NCI-H345 (cell line): ENCODE measurements at regions not wholly inside any gene's neighbourhood (a gene's known extent, or its start where the extent isn't known, plus 50 kb on each side); places are given as distances from the start of the nearest gene placed in this dataset.

ENCODE experiments used
- DNase-seq: peaks from one replicate; lab custom pipeline; 2025; lab: John Stamatoyannopoulos, UW

DNA sequence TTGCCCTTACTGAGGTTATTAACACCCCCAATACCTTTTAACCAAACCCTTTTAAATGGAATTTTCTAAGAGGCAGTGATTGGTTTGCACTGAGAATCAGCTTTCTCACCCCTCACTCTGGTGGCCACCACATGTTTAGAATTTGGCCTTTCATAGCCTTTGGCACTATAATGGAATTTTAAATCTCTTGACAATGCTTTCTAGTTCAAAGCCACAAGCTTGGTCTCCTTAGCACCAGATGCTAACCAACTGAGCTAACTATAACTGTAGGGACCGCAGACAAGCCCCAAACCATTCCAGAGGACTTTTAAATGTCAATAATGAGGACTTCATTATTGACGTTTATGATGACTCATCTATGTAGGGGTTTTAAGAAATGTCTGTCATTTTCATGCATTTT lies 238.7 kb upstream of the SNX7 start:
- DNase-seq = no peak

DNA sequence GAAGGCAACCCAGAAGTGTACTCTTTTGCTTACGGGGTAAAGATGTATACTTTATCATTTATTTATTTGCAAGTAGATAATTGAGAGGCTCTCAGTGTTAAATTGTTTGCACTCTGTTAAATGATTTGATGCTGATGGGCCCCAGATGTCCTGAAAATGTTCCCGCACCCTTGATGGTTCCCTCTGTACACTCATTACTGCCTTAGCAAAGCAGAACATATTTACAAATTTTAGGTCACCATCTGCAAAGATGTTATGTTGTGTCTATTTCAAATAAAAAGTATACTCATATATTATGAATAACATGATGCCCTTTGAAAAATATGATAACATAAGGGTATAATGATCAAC lies 240.5 kb upstream of the SNX7 start:
- DNase-seq = no peak

DNA sequence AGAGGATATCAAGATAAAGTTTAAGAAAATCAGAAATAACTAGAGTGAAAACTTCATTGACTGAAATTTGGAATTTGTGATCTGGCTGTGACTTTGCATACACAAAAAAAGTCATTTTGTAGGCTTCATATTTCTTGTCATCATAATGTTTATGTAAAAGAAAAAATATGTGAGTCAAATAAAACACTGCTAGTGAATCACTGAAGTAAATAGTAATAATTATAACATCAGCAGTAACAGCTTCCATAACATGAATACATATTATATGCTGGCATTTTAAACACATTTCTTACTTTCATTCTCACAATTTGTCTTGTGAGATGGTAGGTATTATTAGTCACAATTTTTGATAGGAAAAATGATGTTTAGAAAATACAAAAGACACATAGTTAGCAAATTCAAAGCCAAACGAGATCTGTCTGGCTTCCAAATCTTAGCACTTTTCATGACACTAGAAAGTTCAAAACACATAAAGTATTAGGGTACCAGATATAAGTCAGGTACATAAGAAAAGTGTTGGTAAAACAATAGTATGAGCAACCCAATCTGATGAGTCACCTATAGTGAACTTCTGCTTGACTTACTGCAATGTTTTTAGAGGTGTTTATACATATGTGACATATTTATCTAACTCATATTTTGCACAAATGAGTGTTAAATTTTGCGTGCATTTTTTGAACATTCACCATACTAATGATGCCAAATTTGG lies 241.0 kb upstream of the SNX7 start:
- DNase-seq = no peak

DNA sequence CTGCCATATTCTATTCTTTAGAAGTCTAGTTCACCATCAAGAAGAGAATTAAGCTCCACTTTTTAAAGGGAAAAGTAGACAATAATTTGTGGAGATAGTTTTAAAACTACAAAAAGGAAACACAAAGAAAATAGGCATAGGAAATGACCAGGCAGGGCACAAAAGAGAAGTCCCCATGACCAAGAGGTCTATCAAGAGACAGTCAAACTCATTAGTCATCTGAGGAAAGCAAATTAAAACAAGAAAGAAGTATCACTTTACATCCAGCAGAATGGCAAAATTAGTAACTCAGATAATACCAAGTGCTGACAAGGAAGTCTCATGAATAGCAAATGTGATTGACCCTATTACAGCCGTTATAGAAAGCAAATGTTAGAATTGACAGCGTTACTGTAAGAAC lies 243.7 kb upstream of the SNX7 start:
- DNase-seq = no peak

DNA sequence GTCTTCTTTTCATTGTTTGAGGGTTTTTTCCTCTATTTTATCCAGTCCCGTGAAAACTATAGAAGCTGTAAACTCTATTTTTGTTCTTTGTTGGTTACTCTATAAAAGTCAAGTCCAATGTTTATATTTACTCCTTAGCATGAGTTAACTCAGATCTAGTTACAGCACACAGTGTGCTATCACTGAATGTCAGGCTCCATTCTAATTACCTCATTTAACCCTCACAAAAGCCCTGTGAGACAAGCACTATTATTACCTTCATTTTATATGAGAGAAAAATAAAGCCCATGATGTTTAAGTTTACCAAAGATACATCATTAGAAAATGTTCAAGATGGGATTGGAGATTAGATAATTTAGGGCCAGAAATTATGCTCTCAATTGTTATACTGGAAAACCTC lies 251.4 kb upstream of the SNX7 start:
- no peak for DNase-seq

DNA sequence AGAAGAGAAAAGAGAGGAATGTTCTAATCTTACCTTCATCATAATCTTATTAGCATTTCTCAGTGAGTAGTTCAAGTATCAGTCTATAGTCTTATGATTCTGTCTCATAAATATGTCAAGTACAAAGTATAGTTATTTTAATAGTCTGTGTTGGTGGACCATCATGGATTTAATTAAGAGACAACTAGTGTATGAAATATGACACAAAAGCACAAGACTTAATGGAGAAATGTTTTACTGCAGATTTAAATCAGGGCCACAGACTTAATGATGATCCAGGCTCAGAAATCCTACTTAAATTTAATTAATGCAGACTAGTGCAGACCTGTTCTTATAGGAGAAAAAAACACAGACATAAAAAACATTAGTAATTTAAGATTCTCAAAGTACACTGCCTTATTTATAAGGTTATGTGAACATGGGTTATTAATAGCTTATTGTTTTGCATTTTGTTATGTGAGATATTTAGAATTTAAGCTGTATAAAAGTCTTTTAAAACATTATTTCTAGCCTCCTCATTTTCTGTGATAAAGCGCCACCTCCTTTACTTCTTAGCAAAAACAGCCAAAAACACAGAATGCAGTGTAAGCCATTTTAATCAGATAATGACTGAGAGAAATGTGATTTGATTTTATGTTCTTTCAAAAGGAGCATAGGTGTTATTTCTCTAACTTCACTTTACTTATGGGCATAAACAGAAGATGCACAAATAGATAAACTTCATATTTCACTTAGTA lies 255.0 kb upstream of the SNX7 start:
- DNase-seq = no peak

DNA sequence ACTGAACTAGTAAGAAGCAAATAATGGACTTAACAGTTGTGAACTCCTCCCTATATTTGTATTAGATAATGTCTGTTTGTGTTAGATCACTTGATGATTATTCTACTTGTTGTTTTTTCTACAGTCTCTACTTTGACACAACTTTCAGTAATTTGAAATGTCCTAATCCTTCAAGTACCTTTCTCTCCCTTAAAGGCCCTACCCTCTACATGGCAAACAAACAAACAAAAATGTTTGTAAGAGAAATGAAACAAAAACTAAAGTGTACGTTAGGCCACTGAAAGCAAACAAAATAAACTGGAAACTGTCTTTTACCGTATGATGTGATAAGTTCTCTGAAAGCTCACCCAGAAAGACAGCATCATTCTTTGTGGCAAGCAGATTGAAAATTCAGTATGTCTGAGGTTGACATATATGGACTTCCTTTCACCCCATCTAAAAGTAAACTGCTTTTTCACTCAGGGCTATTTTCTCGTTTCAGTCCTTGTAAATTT lies 255.9 kb upstream of the SNX7 start:
- DNase-seq = no peak

DNA sequence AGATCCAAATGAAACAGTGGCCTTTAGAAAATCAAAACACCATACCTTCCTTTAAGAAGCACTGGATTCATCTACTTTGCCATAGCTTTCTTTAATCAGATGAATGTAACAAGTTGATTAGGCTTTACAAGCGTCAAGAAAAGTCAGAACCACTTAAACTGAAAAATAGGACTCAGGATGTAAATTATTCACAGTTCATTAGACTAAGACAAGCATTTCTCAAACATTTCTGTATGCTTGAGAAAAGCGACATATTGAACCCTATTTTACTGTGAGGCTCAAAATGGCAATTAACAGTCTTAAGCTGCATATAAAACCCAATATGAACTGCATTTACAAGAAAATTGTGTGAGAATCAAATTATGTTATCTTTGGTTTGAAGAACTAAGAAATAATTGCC lies 256.7 kb upstream of the SNX7 start:
- DNase-seq = no peak

DNA sequence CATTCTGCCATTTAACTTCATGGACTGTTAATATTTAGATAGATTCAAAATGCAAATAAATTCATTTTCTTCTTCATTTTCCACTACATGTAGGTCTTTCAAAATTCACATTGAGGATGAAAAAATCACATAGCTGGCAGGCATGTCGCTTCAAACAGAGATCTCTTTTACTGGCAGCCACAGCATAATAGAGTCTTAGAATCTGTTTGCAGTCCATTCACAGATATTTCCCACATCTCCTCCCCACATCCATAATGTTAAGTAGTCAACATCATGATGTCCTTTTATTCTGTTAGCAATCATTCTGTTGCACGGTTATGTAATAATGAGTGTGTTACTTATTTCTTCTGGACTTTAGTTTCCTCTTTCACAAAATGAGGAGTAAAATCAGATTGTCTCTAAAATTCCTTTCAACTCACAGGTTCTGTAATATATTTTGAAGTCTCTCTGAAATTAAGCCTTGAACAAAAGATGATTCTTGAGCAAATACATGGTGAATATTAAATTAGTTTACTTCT lies 257.5 kb upstream of the SNX7 start:
- no peak for DNase-seq

DNA sequence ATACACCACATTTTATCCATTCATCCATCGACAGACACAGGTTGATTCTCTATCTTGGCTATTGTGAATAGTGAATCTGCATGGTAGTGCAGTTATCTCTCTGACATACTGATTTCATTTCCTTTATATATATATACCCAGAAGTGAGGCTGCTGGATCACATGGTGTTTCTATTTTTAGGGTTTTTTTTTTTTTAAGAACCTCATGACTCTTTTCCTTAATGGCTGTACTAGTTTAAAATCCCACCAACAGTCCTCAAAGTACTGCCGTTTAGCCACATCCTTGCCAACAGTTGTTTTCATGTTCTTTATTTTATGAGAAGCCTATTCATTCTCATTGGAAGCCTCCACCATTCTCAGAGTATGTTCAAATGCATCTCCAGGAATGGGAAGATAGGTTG lies 258.7 kb upstream of the SNX7 start:
- DNase-seq = no peak

DNA sequence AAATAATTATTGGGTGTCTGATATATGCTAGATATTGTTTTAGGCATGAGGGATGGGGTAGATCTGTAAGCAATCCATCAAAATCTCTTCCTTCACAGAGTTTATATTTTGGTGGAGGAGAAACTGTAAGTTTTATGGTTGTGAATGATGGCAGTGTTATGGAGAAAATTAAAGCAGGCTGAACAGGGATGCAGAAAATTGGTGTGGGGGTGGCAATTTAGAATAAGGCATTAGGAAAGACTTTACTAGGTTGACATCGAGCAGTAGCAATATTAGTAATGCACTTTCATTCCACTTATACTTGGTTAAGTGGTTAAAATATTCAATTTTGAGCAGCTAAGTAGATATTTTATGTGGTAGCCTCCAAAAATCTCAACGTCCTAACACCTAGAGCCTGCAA lies 261.1 kb upstream of the SNX7 start:
- DNase-seq = no peak

DNA sequence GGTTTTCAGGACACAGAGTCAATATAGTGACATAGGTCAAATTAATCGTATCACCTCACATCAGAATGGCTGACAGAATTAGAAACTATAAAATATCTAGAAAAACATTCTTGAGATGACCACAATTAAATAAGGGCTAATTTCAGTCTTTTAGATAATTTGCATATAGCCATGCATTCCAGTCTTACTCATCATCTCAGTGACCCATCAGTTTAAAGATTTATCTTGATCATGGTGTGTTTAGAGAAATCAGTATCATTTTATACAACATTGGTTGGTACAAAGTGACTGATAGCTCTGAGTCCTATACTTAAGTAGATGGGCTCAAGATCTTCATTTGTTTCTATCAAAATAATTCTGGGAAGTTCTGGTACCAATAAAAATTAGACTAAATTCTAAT lies 262.3 kb upstream of the SNX7 start:
- no peak for DNase-seq

DNA sequence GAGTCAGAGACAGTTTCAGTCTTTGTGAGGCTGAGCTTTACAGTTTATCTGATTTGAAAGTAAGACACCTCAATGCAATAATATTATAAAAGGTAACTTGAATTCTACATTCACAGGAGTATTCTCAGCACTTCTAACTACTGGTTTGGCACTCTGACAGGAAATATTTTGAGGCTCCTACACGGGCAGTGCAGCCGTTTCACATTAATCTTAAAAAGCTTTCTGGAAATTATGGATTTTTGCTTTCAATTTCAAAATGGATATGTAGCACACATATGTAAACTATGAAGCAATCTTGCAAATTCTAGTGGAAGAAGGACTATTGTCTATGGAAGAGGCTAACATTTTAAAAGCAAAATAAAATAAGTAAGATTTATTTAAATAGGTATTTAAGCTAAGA lies 262.9 kb upstream of the SNX7 start:
- DNase-seq = no peak

DNA sequence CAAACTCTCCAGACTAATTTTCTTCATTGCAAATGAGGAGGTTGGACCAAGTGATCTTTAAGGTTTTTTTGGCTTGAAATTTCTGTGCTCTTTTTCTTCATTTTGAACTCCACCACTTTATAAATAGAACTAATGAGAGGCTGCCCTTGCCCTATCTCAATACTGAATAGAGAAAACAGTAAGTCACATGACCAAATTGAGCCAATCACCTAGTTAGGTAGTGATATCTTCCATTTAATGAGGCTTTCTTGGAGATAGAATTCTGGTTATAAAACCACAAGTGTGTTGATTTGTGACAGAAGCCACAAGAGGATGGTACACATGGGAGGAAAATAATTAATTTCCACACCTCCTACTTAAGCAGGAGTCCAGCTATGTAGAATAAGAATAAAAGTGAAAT lies 263.4 kb upstream of the SNX7 start:
- no peak for DNase-seq

DNA sequence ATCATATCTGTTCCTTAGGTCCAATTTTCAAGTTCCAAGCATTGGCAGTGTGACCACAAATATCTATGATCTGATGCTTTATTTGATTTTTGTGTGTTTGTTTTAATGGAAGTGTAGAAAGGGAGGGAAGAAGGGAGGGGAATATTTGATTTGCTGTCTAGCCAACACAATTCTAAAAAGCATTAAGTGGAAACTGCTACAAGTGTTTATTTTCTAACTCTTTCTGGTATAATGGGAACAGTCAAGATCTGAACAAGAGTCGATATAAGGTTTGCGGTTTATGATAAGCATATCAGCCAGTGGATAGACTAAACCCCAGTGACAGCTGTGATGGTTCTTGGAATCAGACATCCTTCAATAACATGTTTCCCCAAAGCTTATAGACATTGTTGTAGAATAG lies 267.8 kb upstream of the SNX7 start:
- DNase-seq = no peak

DNA sequence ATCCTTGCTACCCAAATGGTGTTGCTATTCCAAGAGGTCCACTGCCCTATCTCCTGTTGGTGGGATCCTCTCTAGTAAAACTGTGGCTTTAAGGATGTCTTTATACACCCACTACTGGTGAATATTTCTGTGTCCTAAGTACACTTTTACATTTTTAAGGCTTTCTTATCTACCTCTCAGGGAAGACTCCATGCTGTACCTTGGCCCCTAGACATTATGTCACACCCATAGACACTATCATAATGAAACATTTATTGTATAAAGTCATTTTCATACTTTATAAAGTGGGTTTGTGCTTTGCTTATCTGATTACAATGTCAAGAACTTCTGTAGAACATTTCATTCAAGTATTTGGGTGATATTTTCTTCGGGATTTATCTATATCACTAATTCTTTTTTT lies 270.3 kb upstream of the SNX7 start:
- no peak for DNase-seq

DNA sequence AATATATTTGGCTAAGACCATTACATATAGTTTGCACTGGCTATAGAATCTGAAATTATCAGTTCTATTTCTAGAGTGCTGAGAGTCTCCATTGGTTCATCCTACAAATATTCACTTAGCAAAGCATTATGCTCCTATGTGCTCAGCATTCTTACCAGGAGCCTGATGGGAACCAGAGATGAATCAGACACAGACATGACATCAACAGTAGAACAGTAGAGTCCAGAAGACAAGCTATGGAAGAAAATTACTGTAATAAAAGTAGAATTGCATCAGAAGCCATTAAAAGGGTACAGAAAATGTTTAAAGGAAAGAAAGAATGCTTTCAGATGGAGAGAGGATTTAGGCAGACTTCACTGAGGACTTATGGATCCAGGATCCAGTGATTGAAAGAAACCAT lies 271.7 kb upstream of the SNX7 start:
- no peak for DNase-seq

DNA sequence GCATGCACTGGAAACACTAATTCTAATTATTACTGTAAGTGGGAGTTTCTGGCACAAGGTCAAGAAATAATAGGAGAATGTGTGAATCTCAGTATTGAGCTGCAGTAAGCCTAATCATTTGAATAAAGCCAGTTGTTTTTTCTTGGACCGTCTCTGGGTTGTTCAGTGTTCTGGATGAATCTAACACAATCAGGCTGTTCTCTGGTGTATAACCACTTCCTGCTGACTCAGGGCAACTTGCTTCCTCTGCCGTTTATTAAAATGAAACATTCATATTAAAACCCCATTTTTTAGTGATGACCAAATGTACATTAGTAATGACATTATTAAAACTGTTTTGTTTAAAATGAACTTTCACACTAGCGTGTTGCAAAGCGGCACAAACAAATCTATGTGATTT lies 273.1 kb upstream of the SNX7 start:
- no peak for DNase-seq

DNA sequence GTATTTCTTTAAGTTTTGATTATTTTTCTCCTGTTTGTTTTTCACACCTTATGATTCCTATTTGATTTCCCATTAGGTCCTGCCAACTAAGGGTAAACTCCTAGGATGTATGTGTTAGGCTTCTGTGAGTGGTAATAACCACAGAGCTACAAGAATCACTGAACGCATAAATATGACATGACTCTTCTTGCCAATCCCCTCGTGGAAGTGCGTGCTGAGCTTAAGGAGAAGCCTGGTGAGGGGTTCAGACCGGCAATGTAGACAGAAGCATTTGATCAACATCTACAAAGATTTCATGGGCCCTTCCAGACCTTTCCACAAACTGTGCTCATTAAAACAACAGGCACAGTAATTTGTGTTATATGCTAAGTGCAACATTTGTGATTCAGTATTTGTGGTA lies 273.8 kb upstream of the SNX7 start:
- DNase-seq = no peak

DNA sequence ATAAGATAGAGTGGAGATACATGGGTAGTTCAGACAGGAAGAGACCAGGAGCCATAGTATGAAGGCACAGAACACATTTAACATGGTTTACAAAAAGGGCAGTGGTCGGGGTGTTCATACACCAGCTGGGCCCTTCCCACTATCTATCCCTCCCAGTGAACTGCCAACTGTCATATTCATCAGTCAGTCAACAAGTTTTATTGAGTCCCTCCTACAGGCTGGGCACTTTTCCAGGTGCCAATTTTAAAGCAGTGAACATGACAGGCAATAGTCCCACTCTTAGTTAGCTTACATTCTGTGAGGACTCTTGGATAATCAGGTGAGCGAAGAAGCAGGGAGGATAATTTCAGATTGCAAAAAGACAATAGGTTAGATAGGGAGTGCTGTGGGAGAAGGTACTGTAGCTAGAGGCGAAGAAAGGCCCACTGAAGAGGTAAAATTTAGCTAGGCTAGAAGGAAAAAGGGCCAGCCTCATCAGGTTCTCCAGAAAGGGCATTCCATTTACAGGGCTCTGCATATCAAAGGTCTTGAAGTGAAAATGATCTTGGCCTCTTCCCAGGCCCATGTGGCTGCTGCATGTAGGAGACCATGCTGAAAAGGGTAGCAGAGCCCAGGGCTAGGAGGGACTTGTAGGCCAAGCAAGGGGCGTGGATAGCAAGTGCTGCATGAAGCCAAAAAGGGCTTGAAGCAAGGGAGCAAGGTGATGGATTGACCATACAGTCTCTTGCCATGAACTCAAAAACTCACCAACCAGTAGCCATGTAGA lies 274.7 kb upstream of the SNX7 start:
- DNase-seq = peak; percentile 8

DNA sequence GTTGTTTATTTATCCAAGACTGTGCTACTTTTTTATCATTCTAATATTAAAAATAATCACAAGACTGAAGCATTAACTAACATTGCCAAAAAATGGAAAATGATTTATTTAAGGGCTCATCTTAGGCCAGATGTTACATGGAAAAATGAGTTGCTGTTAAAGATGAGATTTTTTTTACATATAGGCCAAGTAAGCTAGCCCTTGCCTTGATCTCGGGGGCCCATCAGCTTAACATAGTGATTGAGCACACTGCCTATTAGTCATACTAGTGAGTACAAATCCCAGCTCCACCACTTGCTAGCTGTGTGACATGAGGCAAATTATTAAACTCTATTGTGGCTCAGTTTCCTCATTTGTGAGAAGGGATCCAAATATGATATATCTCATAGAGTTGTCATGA lies 275.9 kb upstream of the SNX7 start:
- DNase-seq = no peak

DNA sequence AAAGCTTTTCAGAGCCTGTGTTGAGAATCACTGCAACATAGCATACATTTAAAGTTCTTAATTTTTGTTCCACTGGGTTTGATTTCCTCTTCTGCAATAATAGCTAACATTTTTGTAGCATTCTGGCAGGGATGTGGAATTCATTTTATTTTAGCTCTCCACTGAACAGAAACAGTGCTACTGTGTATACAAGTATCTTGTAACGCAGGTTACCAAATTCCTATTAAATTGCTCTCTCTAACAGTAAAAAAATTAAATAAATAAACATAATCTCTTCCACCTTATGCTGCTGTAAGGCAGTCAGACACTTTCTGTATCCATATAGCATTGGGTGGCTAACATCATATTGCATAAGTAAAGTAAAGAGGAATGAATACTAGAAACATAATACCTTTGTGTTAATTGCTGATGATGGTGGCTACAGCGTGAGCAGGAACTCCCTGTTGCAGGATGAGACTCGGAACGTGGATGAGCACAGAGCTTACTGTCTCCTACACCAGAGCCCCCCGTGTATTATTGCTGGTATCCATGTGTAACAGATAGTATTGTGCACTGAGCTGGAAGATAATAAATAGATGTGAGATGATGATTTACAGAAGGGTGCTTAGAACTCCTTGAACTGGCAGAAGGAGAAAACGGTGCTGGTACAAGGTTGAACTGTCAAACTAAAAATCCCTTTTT lies 276.9 kb upstream of the SNX7 start:
- no peak for DNase-seq
